Left kidney (tissue), 1 donor: ENCODE measurements at regions not wholly inside any gene's neighbourhood (a gene's known extent, or its start where the extent isn't known, plus 50 kb on each side); places are given as distances from the start of the nearest gene placed in this dataset.
A peak's percentile ranks its signal among the peaks of the same experiment; 100 is the strongest.
"Not testable (repeated sequence)": the region's sequence is repeated elsewhere in the genome, so short reads cannot be mapped to it uniquely, and the experiment has no call there.

ENCODE experiments used
- DNase-seq: peaks from one replicate; pipeline ENCODE4 v3.0.0-alpha.2; 2013

DNA sequence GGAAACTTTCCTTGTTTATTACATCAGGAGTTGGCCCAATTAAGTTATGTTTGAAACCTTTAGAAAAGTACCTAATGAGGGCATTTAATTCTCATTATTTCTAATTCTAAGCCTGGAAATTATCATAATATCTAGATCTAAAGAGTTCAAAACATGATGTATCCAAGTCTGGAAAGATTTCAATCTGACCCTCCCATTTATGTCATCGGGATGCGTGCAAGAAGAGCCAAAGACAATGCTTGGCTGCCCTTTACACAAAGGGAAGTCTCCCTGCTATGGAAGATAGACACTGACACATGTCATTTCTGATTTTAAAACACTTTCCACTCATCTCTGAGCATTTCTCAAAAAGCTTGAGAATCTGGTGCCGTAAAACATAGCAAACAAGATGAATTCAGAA is 222.4 kb downstream of the ANTXR2 start:
- DNase-seq: no peak

DNA sequence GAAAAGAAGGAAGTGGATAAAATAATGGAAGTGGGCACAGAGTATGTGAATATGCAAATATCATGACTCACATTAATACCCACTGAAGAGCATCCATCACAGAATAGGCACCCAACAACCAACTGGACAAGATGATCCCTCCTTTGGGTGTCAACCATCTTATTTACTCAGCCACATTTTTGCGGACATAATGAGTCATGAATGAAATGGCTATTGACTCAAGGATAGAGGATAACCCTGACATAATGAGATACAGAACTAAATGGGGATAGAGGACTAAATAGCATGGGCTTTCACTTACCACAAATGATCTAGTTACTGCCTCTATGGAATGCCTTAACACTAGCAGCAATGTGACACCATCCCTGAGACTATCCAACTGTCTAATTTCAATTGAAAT is 224.7 kb downstream of the ANTXR2 start:
- DNase-seq: no peak

DNA sequence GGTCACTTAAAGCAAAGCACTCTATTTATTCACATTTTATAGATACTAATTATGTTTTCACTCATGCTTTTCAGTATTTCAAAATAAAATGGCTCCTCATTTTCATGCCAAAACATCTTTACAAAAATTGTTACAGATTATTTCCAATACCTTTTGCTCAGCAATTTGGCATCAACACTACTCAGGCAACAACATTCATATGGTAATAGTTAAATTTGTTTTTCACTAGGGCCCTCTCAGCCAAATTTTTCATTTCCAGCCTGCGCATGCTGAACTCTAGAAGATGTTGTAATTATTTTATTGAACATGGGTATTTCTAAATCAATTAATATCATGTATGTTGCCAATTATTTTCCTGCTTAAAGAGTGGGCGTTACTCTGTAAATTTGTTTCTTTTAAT is 225.6 kb downstream of the ANTXR2 start:
- no peak for DNase-seq

DNA sequence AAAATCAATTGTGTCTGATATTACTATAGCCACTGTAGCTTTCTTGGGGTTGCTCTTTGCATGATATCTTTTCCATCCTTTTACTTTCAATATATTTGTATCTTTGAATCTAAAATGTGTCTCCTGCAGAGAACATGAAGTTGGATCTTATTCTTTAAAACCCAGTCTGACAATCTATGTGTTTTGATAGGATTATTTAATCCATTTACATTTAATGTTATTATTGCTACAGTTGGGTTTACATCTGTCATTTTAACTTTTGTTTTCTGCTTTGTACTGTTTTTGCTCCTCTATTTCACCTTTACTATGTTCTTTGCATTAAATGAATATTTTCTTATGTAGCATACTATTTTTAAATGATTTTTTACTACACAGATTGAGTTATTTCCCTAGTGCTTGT is 230.9 kb downstream of the ANTXR2 start:
- DNase-seq: no peak

DNA sequence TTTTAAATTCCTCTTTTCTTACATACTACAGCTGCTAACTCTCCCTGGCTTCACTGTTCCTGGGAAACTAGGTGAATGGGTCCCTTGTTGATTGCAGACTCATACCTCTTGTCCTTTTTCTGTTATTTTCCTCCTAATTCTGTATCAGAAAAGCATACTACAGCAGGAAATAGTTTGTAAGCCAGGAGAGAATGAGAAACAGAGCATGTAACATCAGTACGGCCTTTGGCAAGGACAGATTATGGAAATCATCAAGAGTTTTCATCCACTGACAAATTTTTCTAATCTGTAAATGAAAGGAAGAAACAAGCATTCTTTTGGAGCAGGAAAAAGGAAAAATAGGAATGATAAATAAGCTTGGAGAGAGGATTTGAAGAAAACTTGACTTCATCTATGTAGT is 239.2 kb downstream of the ANTXR2 start:
- DNase-seq: no peak

DNA sequence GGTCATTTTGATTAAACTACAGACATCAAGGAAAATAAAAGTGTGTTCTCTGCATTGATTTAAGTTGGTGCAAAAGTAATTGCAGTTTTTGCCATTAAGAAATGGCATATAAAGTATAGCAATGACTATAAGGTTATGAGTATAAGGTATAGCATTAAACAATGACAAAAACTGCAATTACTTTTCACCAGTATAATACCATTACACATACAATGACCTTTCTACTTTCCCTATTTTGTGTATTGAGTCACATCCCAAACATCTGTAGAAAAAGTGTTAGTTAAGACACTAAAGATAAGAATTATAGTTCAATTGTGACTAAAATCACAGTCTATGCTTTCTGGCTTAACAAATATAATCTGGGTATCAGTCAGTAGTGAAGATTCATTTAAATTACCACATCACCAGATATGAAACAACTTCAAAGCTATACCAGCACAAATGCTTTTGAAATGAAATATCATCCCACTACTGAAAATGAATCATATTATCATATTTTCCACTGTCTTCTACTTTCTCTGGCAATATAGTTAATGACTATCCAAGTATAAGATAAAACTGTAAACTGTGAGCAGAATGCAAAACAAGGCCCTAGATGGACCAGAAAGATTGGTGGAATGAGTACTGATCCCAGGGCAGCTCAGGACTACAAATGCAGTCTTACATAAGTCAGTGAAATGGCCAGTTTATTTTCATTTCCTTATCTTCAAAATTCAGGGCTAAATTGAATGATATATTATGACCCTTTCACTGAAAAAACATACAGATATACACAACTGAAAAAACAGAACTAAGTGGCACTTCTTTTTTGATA is 241.1 kb downstream of the ANTXR2 start:
- no peak for DNase-seq

DNA sequence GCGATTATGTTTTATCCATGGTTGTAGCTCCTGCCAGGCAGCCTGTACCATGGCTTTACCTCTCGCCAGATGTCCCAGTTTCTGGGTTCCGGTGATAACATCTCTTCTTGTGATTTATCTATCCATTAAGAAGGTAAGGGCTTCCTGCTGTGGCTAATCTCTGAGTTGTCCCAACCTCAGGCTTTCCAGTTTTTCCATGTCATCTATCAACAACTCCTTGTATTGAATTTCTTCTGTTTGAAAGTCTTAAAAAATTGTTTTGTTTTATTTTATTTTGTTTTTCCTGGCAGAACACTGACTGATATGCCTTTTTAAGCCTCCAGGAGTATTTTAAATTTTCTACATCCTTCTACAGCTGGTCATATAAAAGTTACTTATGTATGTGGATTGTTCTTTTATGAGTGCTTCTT is 241.9 kb downstream of the ANTXR2 start:
- no peak for DNase-seq

DNA sequence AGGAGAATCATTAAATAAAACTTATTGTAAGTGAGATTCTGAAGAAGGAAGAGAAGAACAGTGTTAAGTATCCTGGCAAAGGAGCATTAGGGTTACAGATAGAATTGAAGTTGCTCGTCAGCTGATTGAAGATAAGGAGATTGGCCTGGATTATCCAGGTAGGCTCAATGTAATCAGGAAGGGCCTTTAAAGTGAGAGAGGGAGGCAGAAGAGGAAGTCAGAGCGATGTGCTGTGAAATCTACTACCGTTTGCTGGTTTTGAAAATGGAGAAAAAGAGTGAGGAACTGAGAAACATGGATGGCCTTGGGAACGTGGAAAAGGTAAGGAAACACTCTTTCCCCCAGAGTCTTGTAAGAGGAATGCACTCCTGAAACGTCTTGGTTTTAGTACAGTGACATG is 245.7 kb downstream of the ANTXR2 start:
- no peak for DNase-seq

DNA sequence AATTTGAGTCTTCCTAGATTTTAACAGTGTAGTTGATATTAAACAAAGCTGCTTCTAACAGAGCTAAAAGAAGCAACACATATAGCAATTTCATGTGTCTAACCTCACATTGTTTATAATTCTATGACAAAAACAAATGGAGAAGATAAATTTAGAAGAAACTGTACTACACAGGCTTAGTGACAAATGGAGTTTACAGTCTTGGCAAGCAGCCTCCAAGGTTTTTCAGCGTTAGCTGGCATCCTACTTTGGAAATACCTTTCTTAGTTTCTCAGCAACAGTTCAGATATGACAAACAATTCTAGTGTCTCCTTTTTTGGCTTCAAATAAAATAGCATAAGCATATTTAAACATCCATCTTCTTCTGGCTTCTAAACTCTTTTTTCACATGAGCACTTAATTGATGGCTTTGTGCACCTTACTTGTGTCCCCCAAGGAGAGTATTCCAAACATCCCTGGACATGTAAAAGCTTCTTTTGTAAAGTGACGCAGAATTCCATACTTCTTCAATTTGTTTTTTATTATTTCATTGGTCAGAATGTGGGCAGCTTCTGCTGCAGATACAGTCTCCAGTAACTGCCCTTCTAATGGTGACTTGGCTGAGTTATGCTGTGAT is 249.8 kb downstream of the ANTXR2 start:
- no peak for DNase-seq

DNA sequence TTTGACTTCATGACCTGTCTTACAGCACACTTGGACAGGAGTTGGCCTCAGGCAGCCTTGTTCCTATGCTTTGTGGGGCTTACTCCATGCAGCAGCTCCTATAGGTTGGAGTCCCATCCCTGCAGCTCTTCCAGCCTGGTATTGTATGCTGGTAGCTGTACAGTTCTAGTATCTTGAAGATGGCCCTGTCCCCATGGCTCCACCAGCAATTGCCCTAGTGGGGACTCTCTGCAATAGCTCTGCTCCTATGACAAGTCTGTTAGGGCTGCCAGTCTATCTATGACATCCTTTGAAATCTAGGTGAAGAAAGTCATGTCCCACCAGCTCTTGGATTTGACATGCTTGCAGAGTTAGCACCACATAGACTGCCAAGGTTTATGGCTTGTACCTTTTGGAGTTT is 252.6 kb downstream of the ANTXR2 start:
- no peak for DNase-seq

DNA sequence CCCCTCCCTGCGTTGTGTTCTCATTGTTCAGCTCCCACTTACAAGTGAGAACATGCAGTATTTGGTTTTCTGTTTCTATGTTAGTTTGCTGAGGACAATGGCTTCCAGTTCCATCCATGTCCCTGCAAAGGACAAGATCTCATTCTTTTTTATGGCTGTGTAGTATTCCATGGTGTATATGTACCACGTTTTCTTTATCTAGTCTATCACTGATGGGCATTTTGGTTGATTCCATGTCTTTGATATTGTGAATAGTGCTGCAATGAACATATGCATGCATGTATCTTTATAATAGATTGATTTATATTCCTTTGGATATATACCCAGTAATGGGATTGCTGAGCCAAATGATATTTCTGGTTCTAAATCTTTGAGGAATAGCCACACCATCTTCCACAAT is 265.1 kb downstream of the ANTXR2 start:
- DNase-seq: not testable (repeated sequence)

DNA sequence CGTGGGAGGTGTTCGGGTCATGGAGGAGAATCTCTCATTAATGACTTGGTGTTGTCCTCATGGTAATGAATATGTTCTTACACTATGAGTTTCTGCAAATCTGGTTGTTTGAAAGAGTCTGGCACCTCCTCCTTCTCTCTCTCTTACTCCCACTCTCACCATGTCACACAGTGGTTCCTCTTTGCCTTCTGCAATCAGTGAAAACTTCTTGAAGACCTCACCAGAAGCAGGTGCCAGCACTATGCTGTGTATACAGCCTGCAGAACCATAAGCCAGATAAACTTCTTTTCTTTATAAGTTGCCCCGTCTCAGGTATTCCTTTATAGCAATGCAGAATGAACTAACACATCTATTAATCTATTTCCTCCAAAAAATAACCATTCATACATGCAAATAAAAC is 275.0 kb downstream of the ANTXR2 start:
- no peak for DNase-seq

DNA sequence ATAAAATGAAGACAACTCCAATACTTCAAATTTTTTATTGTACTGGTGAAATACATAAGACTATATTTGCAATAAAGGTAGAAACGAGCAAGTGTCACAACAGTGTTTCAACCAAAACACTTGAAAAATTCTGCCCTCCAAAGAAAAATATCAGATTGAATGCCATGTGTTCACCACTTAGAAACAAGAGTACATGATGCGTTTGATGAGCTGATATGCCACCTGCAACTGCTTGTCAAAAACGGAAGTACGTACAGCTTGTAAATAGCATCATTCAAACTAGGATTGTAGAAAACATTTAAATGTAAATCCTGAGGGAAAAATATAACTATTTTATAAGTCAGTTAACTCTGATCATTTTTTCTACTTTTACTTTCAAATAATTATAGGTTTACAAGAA is 276.1 kb downstream of the ANTXR2 start:
- no peak for DNase-seq

DNA sequence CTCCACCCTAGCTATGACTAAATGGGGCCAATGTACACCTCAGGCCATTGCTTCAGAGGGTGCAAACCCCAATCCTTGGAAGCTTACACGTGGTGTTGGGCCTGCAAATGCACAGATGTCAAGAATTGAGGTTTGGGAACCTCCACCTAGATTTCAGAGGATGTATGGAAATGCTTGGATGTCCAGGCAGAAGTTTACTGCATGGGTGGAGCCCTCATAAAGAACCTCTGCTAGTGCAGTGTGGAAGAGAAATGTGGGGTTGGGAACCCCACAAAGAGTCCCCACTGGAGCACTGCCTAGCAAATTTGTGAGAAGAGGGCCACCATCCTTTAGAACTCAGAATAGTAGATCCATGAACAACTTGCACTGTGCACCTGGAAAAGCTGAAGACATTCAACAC is 284.1 kb downstream of the ANTXR2 start:
- DNase-seq: no peak

DNA sequence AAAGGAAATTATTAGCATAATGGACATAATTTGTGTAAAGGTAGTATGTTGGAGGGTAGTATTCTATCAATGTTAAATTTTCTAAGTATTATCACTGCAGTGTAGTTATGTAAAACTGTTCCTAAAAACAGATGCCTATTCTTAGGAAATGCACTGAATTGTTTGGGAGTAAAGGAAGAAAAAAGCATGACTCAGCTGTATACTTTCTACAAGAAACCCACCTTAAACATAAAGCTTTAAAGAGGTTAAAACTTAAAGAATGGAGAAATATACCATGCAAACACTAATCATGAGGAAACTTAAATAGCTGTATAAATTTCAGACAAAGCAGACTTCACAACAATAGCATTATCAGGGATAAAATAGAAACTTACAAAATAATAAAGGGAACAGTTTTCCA is 292.9 kb downstream of the ANTXR2 start:
- no peak for DNase-seq

DNA sequence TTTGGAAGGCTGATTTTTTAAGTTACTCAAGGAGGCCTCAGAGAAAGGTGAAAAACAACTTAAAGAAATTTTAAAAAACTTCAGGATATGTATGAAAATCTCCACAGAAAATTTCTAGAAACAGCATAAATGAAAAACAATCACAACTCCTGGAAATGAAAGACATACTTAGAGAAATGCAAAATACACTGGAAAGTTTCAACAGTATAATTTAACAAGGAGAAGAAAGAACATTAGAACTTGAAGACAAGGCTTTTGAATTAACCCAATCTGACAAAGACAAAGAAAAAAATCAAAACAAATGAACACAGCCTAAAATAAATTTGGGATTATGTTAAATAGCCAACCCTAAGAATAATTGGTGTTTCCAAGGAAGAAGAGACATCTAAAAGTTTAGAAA is 300.5 kb downstream of the ANTXR2 start:
- DNase-seq: no peak

DNA sequence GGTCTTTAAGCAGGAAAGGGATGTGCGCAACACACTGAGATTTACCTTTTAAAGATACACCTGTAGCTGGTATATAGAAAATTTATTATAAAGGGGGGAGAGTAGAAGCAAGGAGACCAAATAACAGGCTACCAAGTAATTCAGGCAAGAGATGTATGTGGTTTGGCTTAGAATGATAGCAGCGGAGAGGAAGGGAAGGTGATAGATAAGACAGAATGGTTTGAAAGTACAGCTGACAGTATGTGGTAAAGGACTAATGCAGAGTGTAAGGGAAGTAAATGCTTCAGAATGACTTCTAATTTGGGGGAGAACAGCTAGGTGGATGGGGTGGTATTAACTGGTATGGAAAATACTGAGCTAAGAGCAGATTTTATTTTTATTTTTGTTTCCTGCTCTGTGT is 308.9 kb downstream of the ANTXR2 start:
- DNase-seq: no peak

DNA sequence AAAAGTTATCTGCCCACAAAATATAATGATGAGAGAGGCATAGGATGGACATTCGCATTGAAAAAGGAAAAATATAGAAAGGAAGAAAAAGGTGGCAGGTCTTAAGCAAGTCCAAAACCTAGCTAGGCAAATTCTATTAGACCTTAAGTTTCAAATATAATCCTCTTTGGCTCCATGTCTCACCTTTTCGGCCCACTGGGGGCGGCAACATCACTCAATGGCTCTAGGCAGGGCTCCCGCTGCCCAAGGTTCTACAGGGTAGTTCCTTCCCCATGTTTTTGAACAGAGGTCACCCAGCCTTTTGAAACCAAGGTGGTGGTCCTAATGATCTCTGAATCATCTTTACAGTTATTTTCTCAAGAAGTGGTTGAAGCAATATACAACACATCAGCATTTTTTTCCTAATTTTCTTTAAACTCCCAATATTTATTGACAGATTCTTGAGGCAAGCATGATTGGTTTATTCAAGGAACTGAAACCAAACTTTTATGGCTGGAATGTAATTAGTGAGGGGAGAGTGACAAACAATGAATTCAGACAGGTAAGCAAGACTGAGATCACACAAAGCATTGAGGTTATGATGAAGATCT is 309.4 kb downstream of the ANTXR2 start:
- DNase-seq: no peak

DNA sequence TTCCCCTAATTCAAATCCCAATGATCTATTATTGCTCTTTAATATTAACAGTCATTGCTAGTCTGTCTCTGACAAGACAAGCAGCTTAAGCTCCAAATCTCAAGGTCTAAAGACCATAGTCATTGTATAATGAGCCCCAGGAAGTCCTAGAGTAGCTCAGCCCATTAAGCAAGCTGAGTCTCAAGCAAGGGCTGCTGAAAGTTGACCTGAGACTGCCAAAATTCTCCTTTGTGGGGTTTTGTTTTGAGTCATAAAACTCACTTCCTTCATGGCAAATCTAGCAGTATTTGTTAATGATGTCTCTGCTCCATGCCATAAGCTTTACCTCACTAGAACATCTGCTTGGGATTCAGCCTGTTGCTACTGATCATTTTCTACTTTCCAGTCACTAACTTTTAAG is 313.2 kb downstream of the ANTXR2 start:
- no peak for DNase-seq

DNA sequence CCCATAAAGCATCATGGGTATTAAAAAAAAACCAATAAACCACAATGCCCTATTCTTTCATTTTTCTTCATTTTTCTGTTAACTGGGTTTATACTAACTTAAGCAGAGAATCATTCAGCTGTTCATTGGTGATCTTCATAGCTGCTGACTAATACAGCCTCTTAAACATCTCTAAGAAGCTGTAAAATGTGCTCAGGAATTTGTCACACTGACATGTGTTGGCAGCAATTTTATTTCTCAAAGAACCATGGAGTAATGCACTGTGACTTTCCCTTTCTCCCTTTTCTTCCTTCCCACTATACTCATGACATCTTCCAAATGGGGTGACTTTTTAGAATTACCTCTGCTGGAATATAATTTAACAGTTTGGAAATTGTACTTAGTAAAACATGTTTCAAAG is 315.4 kb downstream of the ANTXR2 start:
- no peak for DNase-seq

DNA sequence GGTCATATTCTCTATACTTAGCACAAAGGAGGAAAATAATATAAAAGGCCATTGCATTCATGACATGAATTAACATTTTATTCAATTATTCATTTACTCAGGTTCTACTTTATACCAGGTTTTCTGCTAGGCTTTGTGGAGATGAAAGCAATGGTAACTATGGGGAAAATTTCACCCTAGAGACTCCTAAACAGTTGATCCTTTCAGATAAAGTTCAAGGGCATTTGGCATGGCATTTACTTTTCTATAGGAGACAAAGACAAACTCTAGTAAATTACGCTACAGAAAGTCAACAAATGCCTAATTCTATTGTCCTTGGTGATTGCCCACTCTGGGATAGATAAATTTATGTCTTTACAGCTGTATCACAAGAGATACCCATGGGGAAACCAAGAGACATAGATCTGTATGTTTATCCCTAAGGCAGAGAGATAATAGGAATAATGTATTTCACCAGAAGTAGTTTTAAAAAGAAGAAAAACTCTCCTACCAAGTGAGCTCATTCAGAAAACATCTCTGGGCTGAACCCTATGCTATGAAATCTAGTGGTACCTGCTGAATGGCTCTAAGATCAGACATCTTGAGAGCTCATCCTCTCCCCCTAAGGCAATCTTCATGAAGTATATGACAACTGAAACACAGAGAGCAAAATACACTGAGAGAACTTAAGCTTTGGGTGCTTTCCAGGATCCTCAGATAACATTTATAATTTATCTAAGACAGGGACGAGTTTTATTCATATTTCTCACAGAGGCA is 316.7 kb downstream of the ANTXR2 start:
- no peak for DNase-seq

DNA sequence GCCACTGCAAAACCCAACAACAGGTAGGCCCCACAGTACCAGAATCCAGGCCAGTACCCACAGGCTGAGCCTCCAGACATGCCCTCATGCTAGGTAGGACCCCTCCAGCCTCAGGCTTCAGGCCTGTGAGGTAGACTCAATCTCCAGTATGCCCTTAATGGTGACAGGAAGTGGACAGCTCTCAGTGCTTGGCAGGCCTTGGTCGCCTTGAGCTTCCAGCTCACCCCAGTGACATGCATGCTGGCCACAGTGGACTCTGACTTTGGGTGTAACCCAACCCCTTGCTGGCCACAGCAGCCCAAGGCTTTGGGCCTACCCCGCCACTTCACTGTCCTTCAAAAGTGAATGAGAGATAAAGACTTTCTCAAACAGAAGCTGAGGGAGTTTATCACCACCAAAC is 324.2 kb downstream of the ANTXR2 start:
- DNase-seq: no peak

DNA sequence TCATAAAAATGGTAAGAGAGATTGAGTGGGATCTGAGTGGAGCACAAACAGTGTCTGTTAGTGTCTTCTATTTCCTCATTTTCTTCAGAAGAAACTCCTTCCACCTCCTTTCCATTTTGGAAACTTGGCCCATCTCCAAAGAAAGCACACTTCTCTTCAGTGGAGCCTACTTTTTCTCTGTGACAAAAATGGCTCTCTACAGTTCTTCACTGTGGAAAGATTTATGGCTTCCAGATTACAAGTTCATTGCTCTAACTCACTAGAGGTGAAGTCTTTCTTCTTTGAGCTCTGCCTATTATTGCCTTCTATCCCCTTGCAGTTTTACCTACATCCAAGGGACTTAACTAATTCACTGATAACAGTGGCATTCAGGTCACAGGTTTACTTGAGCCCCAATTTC is 325.8 kb downstream of the ANTXR2 start:
- DNase-seq: peak; percentile 3
